Astrocyte (in vitro differentiated cells and primary cell): ENCODE measurements at regions not wholly inside any gene's neighbourhood (a gene's known extent, or its start where the extent isn't known, plus 50 kb on each side); places are given as distances from the start of the nearest gene placed in this dataset.

ENCODE experiments used
- DNase-seq: peaks from one replicate; pipeline ENCODE4 v3.0.0-alpha.2; 2010; ENCODE audit warnings: low read depth
- FAIRE-seq: peaks from 2 replicates; lab custom pipeline; 2011; peaks lifted over from hg19 to GRCh38; lab: Jason Lieb, UNC
- H2AFZ ChIP-seq: 2 replicates; pipeline ENCODE4 v1.6.0; 2012; ENCODE audit warnings: low read depth, low read length, inconsistent platforms
- H3K27ac ChIP-seq: 2 replicates; pipeline ENCODE4 v1.5.1; 2011; ENCODE audit warnings: low read depth, low read length, inconsistent platforms
- H3K27me3 ChIP-seq: 2 replicates; pipeline ENCODE4 v1.6.0; 2011; ENCODE audit warnings: low read length, inconsistent platforms; ENCODE audit not compliant: insufficient read depth
- H3K36me3 ChIP-seq: 2 replicates; pipeline ENCODE4 v1.5.1; 2011; ENCODE audit warnings: low read length, inconsistent platforms; ENCODE audit not compliant: insufficient read depth
- H3K4me1 ChIP-seq: 2 replicates; pipeline ENCODE4 v1.5.1; 2011; ENCODE audit warnings: low read length, inconsistent platforms; ENCODE audit not compliant: insufficient read depth
- H3K4me2 ChIP-seq: 2 replicates; pipeline ENCODE4 v1.6.0; 2012; ENCODE audit warnings: low read length, inconsistent platforms
- H3K4me3 ChIP-seq: 2 replicates; pipeline ENCODE4 v1.5.1; 2011; ENCODE audit warnings: low read depth, mild to moderate bottlenecking, low read length, inconsistent platforms; ENCODE audit not compliant: insufficient read depth
- H3K79me2 ChIP-seq: 2 replicates; pipeline ENCODE4 v1.6.0; 2012; ENCODE audit warnings: mild to moderate bottlenecking, low read length, inconsistent platforms; ENCODE audit not compliant: insufficient read depth
- H3K9ac ChIP-seq: 2 replicates; pipeline ENCODE4 v1.6.0; 2012; ENCODE audit warnings: mild to moderate bottlenecking, low read length, inconsistent platforms
- H3K9me3 ChIP-seq: 2 replicates; pipeline ENCODE4 v1.5.1; 2012; ENCODE audit warnings: low read depth, mild to moderate bottlenecking, low read length, inconsistent platforms; ENCODE audit not compliant: insufficient read depth
- H4K20me1 ChIP-seq: 2 replicates; pipeline ENCODE4 v1.6.0; 2012; ENCODE audit warnings: low read length, inconsistent platforms; ENCODE audit not compliant: insufficient read depth
- H3K27ac Mint-ChIP-seq: one replicate; pipeline ENCODE4 v1.8.0; 2021; ENCODE audit warnings: mild to moderate bottlenecking, mixed read lengths; ENCODE audit not compliant: unreplicated experiment
- H3K27me3 Mint-ChIP-seq: one replicate; pipeline ENCODE4 v1.8.0; 2021; ENCODE audit warnings: low read depth, mixed read lengths; ENCODE audit not compliant: unreplicated experiment
- H3K36me3 Mint-ChIP-seq: one replicate; pipeline ENCODE4 v1.8.0; 2021; ENCODE audit warnings: low read depth, mixed read lengths; ENCODE audit not compliant: unreplicated experiment
- H3K4me1 Mint-ChIP-seq: one replicate; pipeline ENCODE4 v1.8.0; 2021; ENCODE audit warnings: low read depth, mixed read lengths; ENCODE audit not compliant: unreplicated experiment
- H3K4me3 Mint-ChIP-seq: one replicate; pipeline ENCODE4 v1.8.0; 2021; ENCODE audit warnings: mild to moderate bottlenecking, moderate library complexity, mixed read lengths; ENCODE audit not compliant: unreplicated experiment
- H3K9me3 Mint-ChIP-seq: one replicate; pipeline ENCODE4 v1.8.0; 2021; ENCODE audit warnings: mild to moderate bottlenecking, mixed read lengths; ENCODE audit not compliant: unreplicated experiment
- CTCF ChIP-seq: IDR thresholded peaks from 2 replicates; pipeline ENCODE4 v1.5.1; 2011; ENCODE audit warnings: low read depth, mild to moderate bottlenecking, inconsistent platforms, low read length, moderate library complexity; ENCODE audit not compliant: insufficient read depth
- EZH2 ChIP-seq: IDR thresholded peaks from 2 replicates; pipeline ENCODE4 v1.6.1; 2012; ENCODE audit warnings: mild to moderate bottlenecking, low read length, inconsistent platforms; ENCODE audit not compliant: insufficient read depth

GRCh38 chr15:70269991-70270751 lies 172.5 kb upstream of the TLE3 start:
- H2AFZ ChIP-seq: no peak overlapping the region
- H3K27me3 ChIP-seq: peaks cover 13% of the 10 kb centered on the region
- H3K9me3 Mint-ChIP-seq: peaks cover 6% of the 10 kb centered on the region
- FAIRE-seq: peak; percentile 68
- H3K4me3 ChIP-seq: no peak overlapping the region
- peaks cover 5% of the 10 kb centered on the region for H3K36me3 Mint-ChIP-seq
- peaks cover 53% of the 10 kb centered on the region for H3K27me3 Mint-ChIP-seq
- H3K9ac ChIP-seq: no peak overlapping the region
- no peak for DNase-seq
- no peaks in the 10 kb centered on the region for H3K36me3 ChIP-seq
- no peaks in the 10 kb centered on the region for H3K9me3 ChIP-seq
- H4K20me1 ChIP-seq: peaks cover 6% of the 10 kb centered on the region
- TF ChIP-seq EZH2 (no peak), CTCF (no peak)
- no peak overlapping the region for H3K4me3 Mint-ChIP-seq
- no peak overlapping the region for H3K27ac ChIP-seq
- H3K4me1 ChIP-seq: peaks cover 44% of the 10 kb centered on the region
- no peak overlapping the region for H3K27ac Mint-ChIP-seq
- H3K4me2 ChIP-seq: no peak overlapping the region
- H3K79me2 ChIP-seq: no peaks in the 10 kb centered on the region
- H3K4me1 Mint-ChIP-seq: peaks cover 46% of the 10 kb centered on the region

DNA sequence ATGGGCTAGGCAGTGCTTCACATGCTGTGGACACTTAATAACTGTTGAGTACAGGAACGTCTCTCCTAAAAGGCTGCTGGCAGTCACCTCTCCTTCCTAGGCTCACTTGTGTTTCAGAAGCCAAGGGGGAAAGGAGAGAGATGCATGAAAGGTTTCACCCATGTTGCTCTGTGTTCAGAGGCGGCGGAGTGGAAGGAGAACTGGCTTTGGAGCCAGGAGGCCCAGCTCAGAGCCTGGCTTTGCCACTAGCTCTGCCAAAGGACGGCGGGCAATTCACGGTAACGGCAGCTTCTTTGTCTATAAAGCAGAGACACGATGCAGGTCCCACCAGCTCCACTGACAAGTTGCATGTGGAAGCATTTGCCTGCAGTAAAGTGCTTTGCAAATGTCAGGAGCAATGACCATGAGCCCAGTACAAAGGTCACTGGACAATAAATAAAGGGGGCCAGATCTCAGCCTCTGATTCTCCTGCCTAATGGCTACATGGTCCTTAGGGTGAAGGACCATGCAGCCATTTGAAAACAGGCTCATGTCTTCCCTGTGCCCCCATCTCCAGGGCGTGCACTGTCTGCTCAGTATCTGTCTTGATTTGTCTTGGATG lies 171.7 kb upstream of the TLE3 start:
- FAIRE-seq (no peak), DNase-seq (no peak)
- Histone ChIP-seq H3K4me2 (no peak overlapping the region), H3K9me3 (no peaks in the 10 kb centered on the region), H3K4me1 (peaks cover 44% of the 10 kb centered on the region), H3K4me3 (no peak overlapping the region), H3K27me3 (peaks cover 11% of the 10 kb centered on the region), H3K79me2 (no peaks in the 10 kb centered on the region), H3K9ac (no peak overlapping the region), H3K27ac (no peak overlapping the region), H3K36me3 (no peaks in the 10 kb centered on the region), H2AFZ (no peak overlapping the region), H4K20me1 (peaks cover 6% of the 10 kb centered on the region)
- Mint-ChIP-seq H3K4me3 (no peak overlapping the region), H3K4me1 (peaks cover 46% of the 10 kb centered on the region), H3K27ac (no peak overlapping the region), H3K9me3 (peaks cover 6% of the 10 kb centered on the region), H3K36me3 (peaks cover 5% of the 10 kb centered on the region), H3K27me3 (peaks cover 51% of the 10 kb centered on the region)
- TF ChIP-seq CTCF: no peak
- no peak for TF ChIP-seq EZH2

DNA sequence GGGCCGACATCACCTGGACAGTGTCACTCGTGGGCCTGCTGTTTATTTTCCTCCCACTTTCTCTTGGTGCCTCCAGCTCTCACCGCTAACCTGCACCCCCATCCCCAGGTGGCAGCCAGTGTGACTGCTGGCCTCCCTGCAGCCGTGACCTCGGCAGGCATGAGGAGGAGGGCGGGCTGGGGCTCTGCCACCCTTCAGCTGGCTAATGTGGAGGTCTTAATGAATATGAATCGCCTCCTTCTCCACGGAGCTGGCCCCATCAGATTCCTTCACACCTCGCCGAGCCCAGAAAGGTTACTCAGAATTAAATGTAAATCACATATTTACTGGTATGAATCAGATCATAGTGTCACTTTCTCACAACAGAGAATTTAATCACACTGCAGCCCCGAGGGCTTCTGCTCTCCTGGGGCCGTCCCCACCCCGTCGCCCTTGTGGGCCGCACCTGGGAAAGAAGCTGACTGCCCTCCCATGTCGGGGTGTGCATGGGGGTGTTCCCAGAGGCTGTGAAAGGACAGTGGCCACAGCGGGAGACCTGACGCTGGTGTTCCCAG lies 171.1 kb upstream of the TLE3 start:
- Histone ChIP-seq H3K9me3 (no peaks in the 10 kb centered on the region), H3K4me3 (no peak overlapping the region), H4K20me1 (peaks cover 6% of the 10 kb centered on the region), H3K36me3 (no peaks in the 10 kb centered on the region), H3K4me2 (no peak overlapping the region), H3K79me2 (no peaks in the 10 kb centered on the region), H3K9ac (no peak overlapping the region), H3K4me1 (peaks cover 49% of the 10 kb centered on the region), H3K27ac (no peak overlapping the region), H3K27me3 (peaks cover 11% of the 10 kb centered on the region), H2AFZ (no peak overlapping the region)
- no peak for TF ChIP-seq CTCF
- no peak for TF ChIP-seq EZH2
- Mint-ChIP-seq H3K27me3 (peaks cover 45% of the 10 kb centered on the region), H3K36me3 (peaks cover 5% of the 10 kb centered on the region), H3K4me1 (peaks cover 50% of the 10 kb centered on the region), H3K9me3 (peaks cover 6% of the 10 kb centered on the region), H3K27ac (no peak overlapping the region), H3K4me3 (no peak overlapping the region)
- DNase-seq (no peak), FAIRE-seq (no peak)
